Activated CD4-positive, alpha-beta T cell treated with anti-CD3 and anti-CD28 coated beads for 24 hours (primary cell): ENCODE measurements at regions not wholly inside any gene's neighbourhood (a gene's known extent, or its start where the extent isn't known, plus 50 kb on each side); places are given as distances from the start of the nearest gene placed in this dataset.

Experiments
- DNase-seq, 2 donors: peaks; one replicate each; pipeline ENCODE4 v3.0.0-alpha.2; 2020; ENCODE audit warnings: low read depth in 2 of 2

DNA sequence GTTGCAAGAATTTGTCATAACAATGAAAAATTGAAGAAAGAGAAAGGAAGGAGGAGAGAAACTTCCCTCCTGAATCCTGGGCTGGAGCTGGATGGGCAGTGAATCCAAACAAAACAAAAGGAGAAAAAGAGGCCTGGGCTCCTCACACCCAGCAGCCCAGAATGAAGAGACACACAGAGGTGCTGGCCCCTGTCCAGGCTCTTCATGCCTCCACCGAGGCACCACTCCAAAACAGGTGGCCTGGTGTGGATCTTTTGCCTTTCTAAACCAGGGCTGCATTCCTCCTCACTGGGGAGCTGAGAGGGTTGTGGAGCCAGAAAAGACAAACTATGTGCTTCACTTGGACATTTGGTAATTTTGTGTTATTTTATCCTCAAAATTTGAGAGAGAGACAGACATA is 76.0 kb downstream of the FAM124B start:
- DNase-seq: no peak

DNA sequence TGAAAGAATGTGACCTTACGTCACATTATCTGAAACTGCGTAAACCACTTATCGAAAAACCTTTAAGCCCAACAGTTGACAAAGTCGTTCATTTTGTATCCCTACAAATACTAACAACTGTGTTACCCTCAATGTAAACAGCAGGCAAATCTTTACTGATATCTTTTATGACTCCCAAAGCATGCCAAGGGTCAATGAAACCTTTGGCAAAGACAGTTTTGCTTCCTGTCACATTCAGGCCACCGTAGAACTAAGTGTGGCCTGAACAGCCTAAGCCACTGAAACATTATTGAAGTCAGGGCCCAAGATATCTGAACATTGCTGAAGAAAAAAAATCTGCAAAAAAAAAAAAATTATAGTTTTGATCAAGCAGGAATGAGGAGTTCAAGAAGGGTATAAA is 77.3 kb downstream of the FAM124B start:
- no peak for DNase-seq

- DNase-seq: no peak
These were observed 81.2 kb downstream of the FAM124B start for GRCh38 chr2:224320660-224321059.

DNA sequence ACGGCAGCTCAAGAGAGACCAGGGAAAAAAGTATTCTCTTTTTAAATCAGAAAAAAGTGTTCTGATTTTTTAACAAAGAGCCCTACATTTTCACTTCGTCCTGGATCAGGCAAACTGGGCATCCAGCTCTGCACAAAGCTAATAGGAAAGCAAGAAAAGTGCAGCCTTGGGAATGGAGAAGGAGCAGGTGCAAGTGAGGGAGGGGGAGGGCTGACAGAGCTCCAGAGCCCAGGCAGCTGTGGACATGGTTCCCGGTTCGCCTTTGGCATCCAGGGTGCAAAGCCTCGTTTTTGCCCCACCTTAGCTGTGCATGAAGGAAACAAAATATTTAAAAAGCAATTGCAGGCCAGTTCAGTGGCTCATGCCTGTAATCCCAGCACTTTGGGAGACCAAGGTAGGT is 82.2 kb downstream of the FAM124B start:
- DNase-seq: no peak

DNA sequence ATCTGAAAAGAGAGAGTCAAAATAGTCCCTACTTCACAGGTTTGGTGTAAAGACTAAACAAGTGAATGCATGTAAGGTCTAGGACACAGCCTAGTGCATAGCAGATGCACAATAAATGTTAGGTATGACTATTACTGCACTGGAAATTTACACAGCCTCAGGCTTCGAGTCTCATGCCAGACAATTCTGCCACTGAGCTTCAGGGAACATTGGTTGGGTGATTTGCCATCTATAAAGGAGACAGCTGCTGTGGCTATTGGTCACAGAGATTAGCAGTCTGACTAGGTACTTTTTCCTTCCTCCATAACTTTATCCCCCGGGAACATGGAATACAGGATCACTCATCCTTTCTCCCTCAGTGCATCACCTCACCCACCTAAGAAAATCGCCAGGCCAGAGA is 89.2 kb downstream of the FAM124B start:
- no peak for DNase-seq

- no peak for DNase-seq
These were observed 90.8 kb downstream of the FAM124B start for GRCh38 chr2:224310943-224311625.

GRCh38 chr2:224309176-224309575 is 92.7 kb downstream of the FAM124B start:
- no peak for DNase-seq

GRCh38 chr2:224308272-224308911 is 93.5 kb downstream of the FAM124B start:
- DNase-seq: no peak

GRCh38 chr2:224302952-224303351 is 99.0 kb downstream of the FAM124B start:
- no peak for DNase-seq

DNA sequence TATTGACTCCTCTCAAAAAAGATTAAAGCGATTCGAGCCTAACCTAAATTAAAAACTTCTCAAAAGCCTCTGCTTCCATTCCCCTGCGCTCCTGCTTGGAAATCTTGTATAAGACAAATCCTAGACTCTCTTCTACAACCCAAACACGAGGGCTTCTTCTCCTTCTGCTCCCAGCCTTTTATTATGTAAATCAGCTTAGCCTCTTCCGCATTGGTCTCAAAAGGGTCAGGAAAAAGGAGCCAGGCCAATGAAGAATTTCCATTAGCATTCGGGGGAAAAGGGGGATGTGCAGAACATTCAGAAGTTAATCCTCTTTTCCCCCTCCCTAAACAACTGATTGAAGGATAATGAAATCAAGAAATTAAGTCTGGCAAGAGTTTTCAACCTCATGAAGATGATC is 107.9 kb downstream of the FAM124B start:
- DNase-seq: no peak

- DNase-seq: no peak
These were observed 114.4 kb downstream of the FAM124B start for GRCh38 chr2:224287531-224287930.

DNA sequence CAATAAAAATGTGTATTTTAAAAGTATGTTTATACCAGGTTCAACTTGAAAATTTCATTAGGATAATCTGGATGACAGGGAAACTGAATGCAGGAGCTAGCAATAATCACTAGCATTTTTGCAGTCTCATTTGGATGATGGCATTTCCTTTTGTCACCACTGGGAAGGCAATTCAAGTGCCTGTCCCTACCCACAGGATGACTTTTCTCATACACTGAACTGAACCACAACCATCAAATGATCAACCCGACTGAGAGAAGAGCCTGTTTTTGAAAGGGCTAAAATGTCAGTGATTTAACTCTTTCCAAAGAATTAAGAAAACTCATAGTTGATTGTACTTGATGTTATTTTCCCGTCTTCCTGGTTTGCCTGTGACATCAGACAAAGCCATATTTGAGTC is 115.0 kb downstream of the FAM124B start:
- DNase-seq: no peak

DNA sequence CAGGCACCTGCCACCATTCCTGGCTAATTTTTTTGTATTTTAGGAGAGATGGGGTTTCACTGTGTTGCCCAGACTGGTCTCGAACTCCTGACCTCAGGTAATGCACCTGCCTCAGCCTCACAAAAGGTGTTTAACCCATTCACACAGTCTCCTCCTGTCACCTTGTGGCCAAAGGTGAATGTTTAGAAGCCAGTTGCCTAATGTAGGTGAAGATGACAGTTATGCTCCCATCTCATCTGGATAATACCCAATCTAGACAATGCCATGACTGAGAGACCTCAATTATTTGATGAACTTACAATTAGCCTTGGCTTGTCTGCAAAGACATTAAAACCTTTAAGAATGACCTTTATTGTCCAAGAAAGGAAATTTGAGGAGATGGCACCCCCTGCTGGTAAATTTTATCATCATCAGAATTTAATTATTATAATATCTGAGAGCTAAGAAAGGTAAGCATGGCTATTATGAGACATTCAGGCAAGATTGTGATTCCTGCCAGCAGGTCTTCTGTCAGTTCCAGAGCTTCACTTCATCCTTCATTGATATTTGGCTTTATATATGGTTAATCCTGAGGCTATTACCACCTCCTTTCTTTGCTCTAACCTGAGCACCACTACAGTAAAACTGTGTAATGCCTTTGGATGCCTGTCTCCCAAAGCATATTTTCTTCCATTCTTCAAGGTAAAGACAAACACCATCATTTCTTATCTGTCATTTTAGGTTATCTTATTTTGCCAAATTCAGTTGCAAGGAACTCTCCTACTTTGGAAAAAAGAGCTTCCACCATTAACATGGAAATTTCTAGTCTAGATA is 117.6 kb downstream of the FAM124B start:
- peak in 1 of 2 donors; percentile 43 for DNase-seq

- no peak for DNase-seq
These were observed 118.4 kb downstream of the FAM124B start for GRCh38 chr2:224283466-224283965.

DNA sequence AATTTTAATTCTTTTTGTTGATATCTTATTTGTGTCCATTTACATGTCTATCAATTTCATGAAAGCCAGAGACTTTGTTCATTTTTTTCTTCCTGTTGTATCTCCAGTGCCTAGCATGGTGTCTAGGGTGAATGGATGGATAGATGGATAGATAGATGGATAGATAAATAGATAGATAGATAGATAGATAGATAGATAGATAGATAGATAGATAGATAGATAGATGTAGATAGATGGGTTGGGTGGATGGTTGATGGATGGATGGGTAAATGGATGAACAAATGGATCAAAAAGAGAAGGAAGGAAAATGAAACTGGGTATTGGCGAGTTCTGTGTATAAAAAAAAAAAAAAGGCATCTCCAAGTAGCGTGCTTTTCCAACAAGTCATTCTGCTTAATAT is 120.5 kb downstream of the FAM124B start:
- DNase-seq: no peak

- no peak for DNase-seq
These were observed 123.4 kb downstream of the FAM124B start for GRCh38 chr2:224278531-224278930.

- DNase-seq: no peak
These were observed 125.7 kb downstream of the FAM124B start for GRCh38 chr2:224276251-224276650.

GRCh38 chr2:224272237-224272910 is 129.5 kb downstream of the FAM124B start:
- no peak for DNase-seq

- no peak for DNase-seq
These were observed 130.2 kb downstream of the FAM124B start for GRCh38 chr2:224271617-224272236.

DNA sequence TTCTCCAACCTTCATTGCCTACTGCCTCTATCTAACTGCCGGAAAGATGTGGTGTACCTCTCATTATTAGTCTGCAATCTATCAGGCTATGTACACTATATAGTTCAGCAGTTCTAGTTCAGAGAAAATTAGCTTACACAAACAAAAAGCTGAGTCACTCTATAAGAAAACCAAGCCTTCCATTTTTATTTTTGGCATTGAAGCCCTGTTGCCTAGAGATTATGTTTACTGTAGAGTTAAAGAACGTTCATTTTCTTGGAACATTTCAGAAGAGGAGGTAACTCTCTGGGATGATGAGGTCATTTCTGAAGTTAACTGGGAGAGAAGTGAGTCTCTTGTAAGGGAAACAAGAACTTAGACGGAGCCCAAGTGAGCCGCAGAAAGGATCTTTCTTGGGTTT is 133.5 kb downstream of the FAM124B start:
- DNase-seq: no peak

- no peak for DNase-seq
These were observed 137.6 kb downstream of the FAM124B start for GRCh38 chr2:224264259-224264658.
